ENCODE measurements at regions not wholly inside any gene's neighbourhood (a gene's known extent, or its start where the extent isn't known, plus 50 kb on each side); places are given as distances from the start of the nearest gene placed in this dataset.

- no peak for DNase-seq (ENCODE audit: low read depth in 2 of 2)
Measured at GRCh38 chr1:38265293-38266196, 219.0 kb upstream of the POU3F1 start.

GRCh38 chr1:38263438-38263837, 216.8 kb upstream of the POU3F1 start:
- no peak for DNase-seq (ENCODE audit: low read depth in 2 of 2)

- no peak for DNase-seq (ENCODE audit: low read depth in 2 of 2)
Measured at GRCh38 chr1:38261574-38261973, 215.0 kb upstream of the POU3F1 start.

GRCh38 chr1:38258085-38258627, 211.6 kb upstream of the POU3F1 start:
- no peak for DNase-seq (ENCODE audit: low read depth in 2 of 2)

- no peak for DNase-seq (ENCODE audit: low read depth in 2 of 2)
Measured at GRCh38 chr1:38257374-38257773, 210.8 kb upstream of the POU3F1 start.

GRCh38 chr1:38256072-38256471, 209.5 kb upstream of the POU3F1 start:
- DNase-seq (ENCODE audit: low read depth in 2 of 2), result no peak

- DNase-seq (ENCODE audit: low read depth in 2 of 2), result no peak
Measured at GRCh38 chr1:38253314-38253713, 206.7 kb upstream of the POU3F1 start.

GRCh38 chr1:38250356-38250755, 203.8 kb upstream of the POU3F1 start:
- DNase-seq (ENCODE audit: low read depth in 2 of 2), result no peak

GRCh38 chr1:38249001-38249400, 202.4 kb upstream of the POU3F1 start:
- no peak for DNase-seq (ENCODE audit: low read depth in 2 of 2)

GRCh38 chr1:38246955-38247952, 200.7 kb upstream of the POU3F1 start:
- no peak for DNase-seq (ENCODE audit: low read depth in 2 of 2)

GRCh38 chr1:38244218-38244845, 197.7 kb upstream of the POU3F1 start:
- no peak for DNase-seq (ENCODE audit: low read depth in 2 of 2)

- DNase-seq (ENCODE audit: low read depth in 2 of 2), result no peak
Measured at GRCh38 chr1:38243106-38243505, 196.5 kb upstream of the POU3F1 start.

GRCh38 chr1:38242506-38242905, 195.9 kb upstream of the POU3F1 start:
- no peak for DNase-seq (ENCODE audit: low read depth in 2 of 2)

- DNase-seq (ENCODE audit: low read depth in 2 of 2), result no peak
Measured at GRCh38 chr1:38241594-38242334, 195.2 kb upstream of the POU3F1 start.

- DNase-seq (ENCODE audit: low read depth in 2 of 2), result no peak
Measured at GRCh38 chr1:38240618-38241017, 194.0 kb upstream of the POU3F1 start.

- no peak for DNase-seq (ENCODE audit: low read depth in 2 of 2)
Measured at GRCh38 chr1:38239258-38239835, 192.8 kb upstream of the POU3F1 start.

GRCh38 chr1:38238294-38238693, 191.7 kb upstream of the POU3F1 start:
- DNase-seq (ENCODE audit: low read depth in 2 of 2), result no peak

GRCh38 chr1:38235705-38236104, 189.1 kb upstream of the POU3F1 start:
- DNase-seq (ENCODE audit: low read depth in 2 of 2), result no peak

GRCh38 chr1:38231941-38232340, 185.3 kb upstream of the POU3F1 start:
- DNase-seq (ENCODE audit: low read depth in 2 of 2), result no peak

- no peak for DNase-seq (ENCODE audit: low read depth in 2 of 2)
Measured at GRCh38 chr1:38228718-38229117, 182.1 kb upstream of the POU3F1 start.

GRCh38 chr1:38225745-38226144, 179.2 kb upstream of the POU3F1 start:
- no peak for DNase-seq (ENCODE audit: low read depth in 2 of 2)

All from stimulated activated CD4-positive, alpha-beta T cell treated with anti-CD3 and anti-CD28 coated beads, Interleukin-15, amount 100 ng/mL, for 48 hours (primary cell).